ENCODE measurements at regions not wholly inside any gene's neighbourhood (a gene's known extent, or its start where the extent isn't known, plus 50 kb on each side); places are given as distances from the start of the nearest gene placed in this dataset.
"Not testable (repeated sequence)": the region's sequence is repeated elsewhere in the genome, so short reads cannot be mapped to it uniquely, and the experiment has no call there.

- H3K4me3 ChIP-seq (ENCODE audit: low read length): no peak overlapping the region
- TF ChIP-seq CTCF (conservative IDR thresholded peaks at IDR 0.05; ENCODE audit: low read depth, low read length): no peak
- DNase-seq (ENCODE audit: low read depth): no peak
These were observed 144.3 kb upstream of the SALL4 start for GRCh38 chr20:51946586-51946985.

GRCh38 chr20:51945881-51946280 lies 143.6 kb upstream of the SALL4 start:
- no peak overlapping the region for H3K4me3 ChIP-seq (ENCODE audit: low read length)
- DNase-seq (ENCODE audit: low read depth): no peak
- TF ChIP-seq CTCF (conservative IDR thresholded peaks at IDR 0.05; ENCODE audit: low read depth, low read length): no peak

- no peak for TF ChIP-seq CTCF (conservative IDR thresholded peaks at IDR 0.05; ENCODE audit: low read depth, low read length)
- no peak for DNase-seq (ENCODE audit: low read depth)
- no peak overlapping the region for H3K4me3 ChIP-seq (ENCODE audit: low read length)
These were observed 142.9 kb upstream of the SALL4 start for GRCh38 chr20:51945177-51945576.

GRCh38 chr20:51943761-51944160 lies 141.4 kb upstream of the SALL4 start:
- no peak for DNase-seq (ENCODE audit: low read depth)
- TF ChIP-seq CTCF (conservative IDR thresholded peaks at IDR 0.05; ENCODE audit: low read depth, low read length): no peak

GRCh38 chr20:51943326-51943725 lies 141.0 kb upstream of the SALL4 start:
- not testable (repeated sequence) for DNase-seq (ENCODE audit: low read depth); H3K4me3 ChIP-seq (ENCODE audit: low read length)

More at GRCh38 chr20:51943761-51944160, 141.4 kb upstream of the SALL4 start:
- H3K4me3 ChIP-seq (ENCODE audit: low read length): no peak overlapping the region

- DNase-seq (ENCODE audit: low read depth): no peak
- no peak for TF ChIP-seq CTCF (conservative IDR thresholded peaks at IDR 0.05; ENCODE audit: low read depth, low read length)
These were observed 139.2 kb upstream of the SALL4 start for GRCh38 chr20:51941503-51941902.

GRCh38 chr20:51939259-51939585 lies 136.9 kb upstream of the SALL4 start:
- DNase-seq (ENCODE audit: low read depth): no peak
- H3K4me3 ChIP-seq (ENCODE audit: low read length): no peak overlapping the region
- TF ChIP-seq CTCF (conservative IDR thresholded peaks at IDR 0.05; ENCODE audit: low read depth, low read length): no peak

More at GRCh38 chr20:51941503-51941902, 139.2 kb upstream of the SALL4 start:
- no peak overlapping the region for H3K4me3 ChIP-seq (ENCODE audit: low read length)

Data from retinal pigment epithelial cell (primary cell).